Prostate gland (tissue), 2 donors: ENCODE measurements at regions not wholly inside any gene's neighbourhood (a gene's known extent, or its start where the extent isn't known, plus 50 kb on each side); places are given as distances from the start of the nearest gene placed in this dataset.

Source experiments
- DNase-seq: peaks from one replicate; pipeline ENCODE4 v3.0.0-alpha.2; 2019; ENCODE audit warnings: low spot score
- H3K27ac ChIP-seq, 2 donors: fragments of 200-600 bp; sonication (generic); 2 replicates each; pipeline ENCODE4 v1.5.1; 2017 to 2019
- H3K27me3 ChIP-seq: fragments of 200-600 bp; sonication (generic); replicated peaks from 2 replicates; pipeline ENCODE4 v1.5.1; 2019; ENCODE audit not compliant: insufficient read depth
- H3K36me3 ChIP-seq, 2 donors: fragments of 200-600 bp; sonication (generic); 1 replicate in 1 of 2; 2 replicates in 1 of 2; pipeline versions ENCODE4 v1.5.1 to v1.8.1; 2017 to 2019
- H3K4me1 ChIP-seq: fragments of 200-600 bp; sonication (generic); replicated peaks from 2 replicates; pipeline ENCODE4 v1.5.1; 2019
- H3K4me3 ChIP-seq, 2 donors: fragments of 200-600 bp; sonication (generic); 2 replicates each; pipeline ENCODE4 v1.5.1; 2017 to 2019
- H3K9me3 ChIP-seq: fragments of 200-600 bp; sonication (generic); 2 replicates; pipeline ENCODE4 v1.5.1; 2017
- POLR2A ChIP-seq: fragments of 450-650 bp; IDR thresholded peaks from one replicate; pipeline ENCODE4 v1.6.1; 2016; ENCODE audit warnings: antibody characterized with exemption, mild to moderate bottlenecking
- POLR2AphosphoS5 ChIP-seq: sonication (generic); formaldehyde crosslinking; IDR thresholded peaks from one replicate; pipeline ENCODE4 v1.6.1; 2017; ENCODE audit warnings: antibody characterized with exemption
- WGBS: methylation state at CpG from one replicate; pipeline ENCODE4 v1.1.5; 2018; 5-methylcytosine and 5-hydroxymethylcytosine counted together
- intact Hi-C: fragments of 100-400 bp; cut with DNase I; formaldehyde crosslinking; loops from one replicate; pipeline ENCODE4 v1.14.2; 2022
- TF ChIP-seq, protein P1 (sequence below), 4 experiments: fragments of 200-600 bp in 2 of 4; fragments of 450-650 bp in 2 of 4; sonication (generic) in 2 of 4; IDR thresholded peaks; 1 replicate in 3 of 4; 2 replicates in 1 of 4; pipeline ENCODE4 v1.5.1; 2016 to 2019; ENCODE audit warnings: antibody characterized with exemption in 4 of 4, mild to moderate bottlenecking in 2 of 4, moderate library complexity in 2 of 4

DNA sequence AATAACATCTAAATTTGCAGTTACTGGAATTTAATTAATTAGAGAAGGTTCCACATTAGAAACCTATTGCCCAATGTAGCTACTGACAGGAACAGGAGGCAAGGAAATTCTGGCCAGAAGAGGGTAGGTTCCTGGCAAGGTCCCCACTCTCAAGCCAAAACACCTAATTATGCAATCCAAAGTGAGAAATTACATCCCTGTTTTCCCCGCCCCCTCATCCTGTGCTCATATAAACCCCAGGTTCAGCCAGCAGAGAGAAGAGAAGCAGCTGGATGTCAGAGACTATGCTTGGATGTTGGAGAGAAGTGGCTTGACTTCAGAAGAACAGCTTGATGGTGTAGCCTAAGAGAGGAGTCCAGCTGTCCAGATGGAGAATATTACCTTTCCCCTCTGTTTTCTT is 951.3 kb upstream of the PRR20A start:
- WGBS, result 93% methylated on average over 1 of the region's 1 CpG
- Histone ChIP-seq H3K9me3 (no peaks in the 10 kb centered on the region), H3K27ac (no peak overlapping the region), H3K36me3 (no peaks in the 10 kb centered on the region), H3K27me3 (no peaks in the 10 kb centered on the region), H3K4me3 (no peak overlapping the region), H3K4me1 (no peaks in the 10 kb centered on the region)
- no peak for DNase-seq
- intact Hi-C loops, result no loop called here
- TF ChIP-seq, protein P1, sequence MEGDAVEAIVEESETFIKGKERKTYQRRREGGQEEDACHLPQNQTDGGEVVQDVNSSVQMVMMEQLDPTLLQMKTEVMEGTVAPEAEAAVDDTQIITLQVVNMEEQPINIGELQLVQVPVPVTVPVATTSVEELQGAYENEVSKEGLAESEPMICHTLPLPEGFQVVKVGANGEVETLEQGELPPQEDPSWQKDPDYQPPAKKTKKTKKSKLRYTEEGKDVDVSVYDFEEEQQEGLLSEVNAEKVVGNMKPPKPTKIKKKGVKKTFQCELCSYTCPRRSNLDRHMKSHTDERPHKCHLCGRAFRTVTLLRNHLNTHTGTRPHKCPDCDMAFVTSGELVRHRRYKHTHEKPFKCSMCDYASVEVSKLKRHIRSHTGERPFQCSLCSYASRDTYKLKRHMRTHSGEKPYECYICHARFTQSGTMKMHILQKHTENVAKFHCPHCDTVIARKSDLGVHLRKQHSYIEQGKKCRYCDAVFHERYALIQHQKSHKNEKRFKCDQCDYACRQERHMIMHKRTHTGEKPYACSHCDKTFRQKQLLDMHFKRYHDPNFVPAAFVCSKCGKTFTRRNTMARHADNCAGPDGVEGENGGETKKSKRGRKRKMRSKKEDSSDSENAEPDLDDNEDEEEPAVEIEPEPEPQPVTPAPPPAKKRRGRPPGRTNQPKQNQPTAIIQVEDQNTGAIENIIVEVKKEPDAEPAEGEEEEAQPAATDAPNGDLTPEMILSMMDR (IDR thresholded peaks at IDR 0.05), result no peak
- TF ChIP-seq POLR2A (no peak), POLR2AphosphoS5 (no peak)

DNA sequence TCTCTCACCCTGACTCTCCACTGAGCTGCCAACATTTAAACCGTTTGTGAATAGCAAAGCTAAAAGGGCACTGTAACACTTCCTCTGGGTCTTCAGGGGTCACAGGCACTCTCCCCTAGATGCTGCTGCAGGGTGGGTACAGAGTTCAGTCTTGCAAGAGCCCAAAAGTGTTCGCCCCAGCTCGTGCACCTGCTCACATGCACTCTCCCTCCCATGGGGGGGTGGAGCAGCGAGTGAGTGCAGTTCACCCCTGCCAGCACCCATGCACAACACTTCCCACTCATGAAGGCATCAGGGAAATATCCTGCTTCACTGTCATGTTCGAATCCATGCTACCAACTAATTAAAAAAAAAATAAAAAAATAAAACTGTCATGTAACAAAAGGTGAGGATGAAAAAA is 950.7 kb upstream of the PRR20A start:
- H3K27me3 ChIP-seq, result no peaks in the 10 kb centered on the region
- H3K4me1 ChIP-seq, result no peaks in the 10 kb centered on the region
- H3K36me3 ChIP-seq, result no peaks in the 10 kb centered on the region
- H3K4me3 ChIP-seq, result no peak overlapping the region
- 88% methylated on average over 5 of the region's 5 CpGs for WGBS
- DNase-seq, result no peak
- no peak overlapping the region for H3K27ac ChIP-seq
- H3K9me3 ChIP-seq, result no peaks in the 10 kb centered on the region
- intact Hi-C loops, result no loop called here
- TF ChIP-seq POLR2AphosphoS5, result no peak

DNA sequence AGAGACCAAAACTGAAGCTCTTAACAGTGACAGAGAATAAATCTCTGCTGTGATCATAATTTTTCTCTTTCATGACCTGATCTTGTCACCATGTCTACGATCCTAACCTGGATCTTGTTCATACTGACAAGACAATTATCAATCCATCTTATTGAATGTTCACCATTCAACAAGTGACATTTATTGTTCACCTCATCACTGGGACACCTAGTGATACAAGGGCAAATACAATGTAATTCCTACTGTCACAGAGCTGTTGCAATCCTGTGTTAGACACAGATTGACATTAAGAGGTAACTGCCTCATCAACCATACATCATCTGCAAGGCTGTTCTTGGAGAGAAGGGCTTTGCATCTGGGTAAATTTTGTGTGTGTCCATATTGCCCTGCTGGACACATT is 942.4 kb upstream of the PRR20A start:
- Histone ChIP-seq H3K27me3 (no peaks in the 10 kb centered on the region), H3K27ac (no peak overlapping the region), H3K4me1 (no peaks in the 10 kb centered on the region), H3K36me3 (no peaks in the 10 kb centered on the region), H3K9me3 (no peaks in the 10 kb centered on the region), H3K4me3 (no peak overlapping the region)
- TF ChIP-seq POLR2AphosphoS5 (no peak), POLR2A (no peak)
- TF ChIP-seq, protein P1 (IDR thresholded peaks at IDR 0.05), result no peak
- no peak for DNase-seq
- intact Hi-C loops, result no loop called here
- 35% methylated on average over 1 of the region's 1 CpG for WGBS

DNA sequence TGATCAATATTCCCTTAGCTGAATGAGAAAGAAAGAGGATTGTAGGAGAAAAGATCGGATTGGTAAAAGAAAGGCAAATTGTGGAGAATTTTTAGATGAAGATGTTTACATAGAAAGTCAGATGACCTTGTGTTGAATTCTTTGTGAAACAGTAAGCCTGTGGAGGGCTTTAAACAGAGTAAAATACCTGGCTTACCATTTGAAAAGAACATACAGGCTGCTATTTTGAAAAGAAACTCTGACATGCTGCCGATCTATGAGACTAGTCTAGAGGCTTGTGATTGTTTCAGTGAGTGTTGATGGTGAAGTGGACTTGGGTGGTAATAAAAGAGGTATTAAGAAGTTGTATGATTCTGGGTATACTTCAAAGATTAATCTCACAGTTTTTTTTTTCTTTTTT is 938.9 kb upstream of the PRR20A start:
- H3K9me3 ChIP-seq, result no peaks in the 10 kb centered on the region
- no peak for DNase-seq
- intact Hi-C loops, result no loop called here
- H3K4me1 ChIP-seq, result no peaks in the 10 kb centered on the region
- no peak for TF ChIP-seq POLR2A
- TF ChIP-seq, protein P1 (IDR thresholded peaks at IDR 0.05), result no peak
- no peak for TF ChIP-seq POLR2AphosphoS5
- H3K36me3 ChIP-seq, result no peaks in the 10 kb centered on the region
- no peak overlapping the region for H3K27ac ChIP-seq
- no peaks in the 10 kb centered on the region for H3K27me3 ChIP-seq
- WGBS, result 53% methylated on average over 2 of the region's 2 CpGs
- no peak overlapping the region for H3K4me3 ChIP-seq

DNA sequence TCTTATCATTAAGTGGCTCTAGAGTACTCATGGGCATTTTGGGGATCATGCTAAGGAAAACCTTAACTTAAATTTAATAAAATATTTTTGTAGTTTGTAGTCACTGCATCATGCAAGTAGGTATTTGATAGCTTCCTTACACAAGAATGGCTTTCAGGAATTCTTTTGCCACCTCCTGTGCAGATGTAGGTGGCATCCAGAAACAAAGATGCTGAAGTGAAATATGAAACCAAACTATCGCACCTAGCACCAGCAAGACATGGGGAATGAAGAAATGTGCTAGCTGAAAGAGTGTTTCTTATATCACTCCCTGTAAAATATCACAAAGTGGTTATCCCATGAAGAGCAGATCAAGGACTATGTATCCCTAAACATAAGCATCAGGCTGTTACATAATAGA is 924.5 kb upstream of the PRR20A start:
- H3K4me3 ChIP-seq, result no peak overlapping the region
- DNase-seq, result no peak
- no peak overlapping the region for H3K27ac ChIP-seq
- TF ChIP-seq POLR2AphosphoS5 (no peak), POLR2A (no peak)
- TF ChIP-seq, protein P1 (IDR thresholded peaks at IDR 0.05), result no peak
- intact Hi-C loops, result no loop called here
- H3K4me1 ChIP-seq, result no peaks in the 10 kb centered on the region
- no peaks in the 10 kb centered on the region for H3K36me3 ChIP-seq
- H3K27me3 ChIP-seq, result no peaks in the 10 kb centered on the region
- H3K9me3 ChIP-seq, result no peaks in the 10 kb centered on the region
- WGBS, result 86% methylated on average over 1 of the region's 1 CpG
